GM21367 (cell line): ENCODE measurements at regions not wholly inside any gene's neighbourhood (a gene's known extent, or its start where the extent isn't known, plus 50 kb on each side); places are given as distances from the start of the nearest gene placed in this dataset.

Experiments
- ATAC-seq: cut with Tn5 transposase; IDR thresholded peaks from one replicate; pipeline ENCODE4 v1.9.1; 2021; ENCODE audit not compliant: unreplicated experiment

- no peak for ATAC-seq
These were observed 269.5 kb upstream of the POU3F3 start for GRCh38 chr2:104584393-104584792.

GRCh38 chr2:104595576-104595975 is 258.3 kb upstream of the POU3F3 start:
- ATAC-seq, result no peak

DNA sequence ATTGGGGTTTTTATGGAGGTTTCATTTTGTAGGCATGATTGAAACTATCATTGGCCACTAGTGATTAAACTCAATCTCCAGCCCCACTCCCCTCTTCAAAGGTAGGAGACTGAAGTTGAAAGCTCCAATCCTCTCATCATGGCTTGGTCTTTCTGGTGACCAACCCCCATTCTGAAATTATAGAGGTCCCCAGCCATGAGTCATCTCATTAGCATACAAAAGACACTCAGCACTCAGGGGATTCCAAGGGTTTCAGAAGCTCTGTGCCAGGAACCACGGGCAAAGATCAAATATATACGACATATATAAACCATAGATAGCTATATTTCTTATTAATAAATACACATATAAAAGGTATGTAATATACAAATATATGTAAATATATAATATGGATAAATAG is 256.0 kb upstream of the POU3F3 start:
- ATAC-seq, result no peak

DNA sequence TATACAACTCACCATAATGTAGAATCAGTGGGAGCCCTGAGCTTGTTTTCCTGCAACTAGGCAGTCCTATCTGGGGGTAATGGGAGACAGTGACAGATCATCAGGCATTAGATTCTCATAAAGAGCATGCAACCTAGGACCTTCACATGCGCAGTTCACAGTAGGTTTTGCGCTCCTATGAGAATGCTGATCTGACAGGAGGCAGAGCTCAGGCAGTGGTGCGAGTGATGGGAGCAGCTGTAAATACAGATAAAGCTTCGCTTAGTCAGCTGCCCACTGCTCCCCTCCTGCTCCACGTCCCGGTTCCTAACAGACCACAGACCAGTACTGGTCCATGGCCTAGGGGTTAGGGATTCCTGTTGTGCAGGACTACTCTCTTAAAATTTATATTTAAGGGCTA is 255.3 kb upstream of the POU3F3 start:
- no peak for ATAC-seq

DNA sequence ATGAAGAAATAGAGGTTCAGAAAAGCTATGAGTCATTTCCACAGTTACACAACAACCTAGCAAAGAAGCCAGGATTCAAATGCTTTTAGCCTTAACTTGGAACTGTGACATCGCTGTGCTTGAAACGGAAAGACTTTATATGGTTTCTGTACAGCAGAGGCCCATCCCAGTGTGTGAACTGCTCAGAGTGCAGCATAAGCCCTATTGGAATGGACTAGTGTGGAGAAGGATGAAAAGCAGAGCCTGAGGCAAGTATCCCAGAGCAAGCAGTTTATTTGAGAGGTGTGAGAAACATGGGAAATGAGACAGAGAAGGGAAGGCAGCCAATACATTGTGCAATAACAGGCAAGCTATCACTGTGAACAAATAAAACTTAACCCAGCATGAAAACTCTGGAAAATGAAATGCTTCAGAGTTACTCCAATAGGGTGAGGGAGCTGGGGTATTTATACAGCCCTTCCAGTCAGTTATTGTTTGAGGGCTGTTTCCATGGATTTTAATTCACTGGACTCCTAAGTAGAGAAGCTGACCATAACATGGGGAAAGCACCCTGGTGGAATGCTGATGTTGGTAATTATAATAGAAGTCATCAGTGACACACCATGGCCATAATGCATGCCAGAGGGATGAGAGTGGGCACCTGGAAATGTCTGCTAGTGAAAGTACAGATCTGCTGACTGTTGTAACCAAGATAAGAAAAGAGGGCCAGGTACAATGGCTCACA is 254.0 kb upstream of the POU3F3 start:
- no peak for ATAC-seq

- ATAC-seq, result no peak
These were observed 247.9 kb upstream of the POU3F3 start for GRCh38 chr2:104606056-104606455.

DNA sequence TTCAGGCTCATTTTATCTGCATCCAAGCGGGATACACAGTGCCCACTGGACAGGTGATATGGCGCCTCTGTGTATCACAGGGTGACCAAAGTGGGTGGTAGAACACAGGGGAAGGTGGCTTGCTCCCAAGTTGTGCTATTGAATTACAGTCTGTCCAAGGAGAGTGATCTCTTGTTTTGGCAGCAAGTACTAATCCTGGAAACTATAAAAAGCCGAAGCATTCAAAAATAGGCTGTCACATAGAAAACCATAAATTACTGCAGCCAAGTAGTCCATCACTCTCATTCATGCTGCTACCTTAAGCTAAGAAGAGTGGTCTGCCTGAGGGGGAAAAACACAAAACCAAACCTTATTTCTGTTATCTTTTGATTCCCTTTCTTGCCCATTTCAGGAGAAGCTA is 237.1 kb upstream of the POU3F3 start:
- no peak for ATAC-seq

- ATAC-seq, result no peak
These were observed 233.1 kb upstream of the POU3F3 start for GRCh38 chr2:104620801-104621200.

- no peak for ATAC-seq
These were observed 218.3 kb upstream of the POU3F3 start for GRCh38 chr2:104635608-104636007.

DNA sequence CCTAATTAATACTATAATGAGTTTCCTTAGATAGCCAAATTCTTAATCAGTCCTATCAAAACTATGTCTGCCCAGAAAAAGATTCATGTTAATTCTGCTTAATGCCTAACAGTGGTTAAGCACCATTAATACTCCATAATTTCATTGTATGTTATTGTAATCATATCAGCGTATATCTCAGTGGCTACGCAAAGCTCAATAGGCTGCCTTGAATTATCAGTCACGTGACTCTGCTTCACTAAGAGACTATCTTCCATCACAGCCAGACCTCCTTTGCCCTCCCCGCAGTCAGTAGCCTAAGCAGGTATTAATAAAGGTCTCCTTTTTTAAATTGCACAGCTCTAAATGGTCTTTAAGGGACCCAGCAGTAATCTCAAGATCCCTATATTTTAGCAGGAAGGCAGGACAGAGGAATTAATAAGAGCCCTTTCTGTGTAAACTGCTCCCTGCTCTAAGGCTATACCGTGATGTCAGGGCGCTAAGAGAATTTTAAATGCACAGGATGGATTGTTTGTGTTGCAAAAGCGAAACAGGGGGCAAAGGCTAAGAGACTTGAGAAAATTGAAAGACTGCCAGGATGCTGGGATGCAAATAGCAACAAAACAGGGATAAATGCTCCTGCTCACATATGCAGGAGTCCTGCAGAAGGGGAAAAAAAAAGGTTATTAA is 215.6 kb upstream of the POU3F3 start:
- no peak for ATAC-seq

DNA sequence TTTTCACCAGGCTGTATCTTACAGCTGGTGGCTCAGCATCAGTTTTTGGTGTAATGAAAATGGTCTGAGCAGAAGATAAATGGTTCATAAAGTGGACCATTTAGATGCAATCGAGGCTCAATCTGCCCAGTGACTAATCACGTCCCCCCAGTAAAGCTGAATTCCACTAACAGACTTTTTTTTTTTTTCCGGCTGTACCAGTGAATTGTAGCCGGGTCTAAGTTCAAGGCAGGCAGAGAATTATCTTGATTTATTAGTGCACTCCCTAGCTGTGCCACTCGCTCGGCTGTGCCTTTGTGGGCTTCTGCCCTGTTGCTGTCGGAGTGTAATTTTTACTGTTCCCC is 215.1 kb upstream of the POU3F3 start:
- no peak for ATAC-seq

- ATAC-seq, result no peak
These were observed 212.1 kb upstream of the POU3F3 start for GRCh38 chr2:104641786-104642185.

DNA sequence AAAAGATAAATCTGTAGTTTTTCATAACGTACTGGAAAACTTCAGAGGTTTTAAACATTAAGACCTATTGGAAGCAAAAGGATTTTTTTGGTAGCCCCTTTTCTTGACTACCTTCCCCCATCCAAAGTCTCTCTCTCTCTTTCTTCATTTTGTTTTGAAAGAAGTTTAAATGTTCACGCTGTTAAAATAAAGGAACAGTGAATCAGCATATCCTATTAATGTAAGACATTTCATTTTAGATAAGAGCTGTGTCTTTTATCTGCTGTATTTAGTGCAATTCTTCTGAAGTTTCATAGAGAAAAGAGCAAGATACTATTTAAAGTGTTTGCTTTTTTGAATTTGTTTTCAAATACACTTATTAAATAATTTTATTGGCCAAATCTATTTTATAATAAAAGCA is 205.5 kb upstream of the POU3F3 start:
- no peak for ATAC-seq

DNA sequence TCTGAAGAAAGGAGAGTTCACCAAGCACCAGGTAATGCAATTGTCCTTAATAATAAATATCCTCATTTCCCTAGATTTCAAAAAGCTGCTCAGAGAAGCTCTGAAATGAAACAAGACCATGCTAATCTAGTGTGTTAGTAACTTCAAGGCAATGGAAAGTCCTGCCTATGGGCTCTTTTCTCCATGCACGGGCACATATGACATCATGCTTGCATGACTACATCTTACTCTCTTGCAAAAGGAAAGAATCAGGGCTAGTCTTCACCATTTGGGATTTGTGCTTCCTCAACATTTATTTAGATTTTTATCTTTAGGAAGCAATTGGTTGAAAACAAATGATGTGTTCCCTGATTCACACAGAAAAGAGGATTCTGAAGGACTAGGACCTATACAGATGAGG is 204.0 kb upstream of the POU3F3 start:
- ATAC-seq, result no peak

DNA sequence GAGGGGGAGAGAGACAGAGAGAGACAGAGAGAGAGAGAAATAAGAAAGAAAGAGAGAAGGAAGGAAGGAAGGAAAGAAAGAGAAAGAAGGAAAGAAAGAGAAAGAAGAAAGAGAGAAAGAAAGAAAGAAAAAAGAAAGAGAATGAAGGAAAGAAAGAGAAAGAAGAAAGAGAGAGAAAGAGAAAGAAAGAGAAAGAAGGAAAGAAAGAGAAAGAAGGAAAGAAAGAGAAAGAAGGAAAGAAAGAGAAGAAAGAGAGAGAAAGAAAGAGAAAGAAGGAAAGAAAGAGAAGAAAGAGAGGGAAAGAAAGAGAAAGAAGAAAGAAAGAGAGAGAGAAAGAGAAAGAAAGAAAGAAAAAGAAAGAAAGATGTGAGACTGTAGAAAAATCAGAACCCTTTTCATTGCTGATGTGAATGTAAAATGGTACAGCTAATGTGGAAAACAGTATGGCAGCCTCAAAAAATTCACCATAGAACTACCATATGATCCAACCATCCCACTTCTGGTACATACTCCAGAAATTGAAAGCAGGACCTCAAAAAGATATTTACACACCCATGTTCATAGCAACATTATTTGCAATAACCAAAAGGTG is 203.4 kb upstream of the POU3F3 start:
- no peak for ATAC-seq

DNA sequence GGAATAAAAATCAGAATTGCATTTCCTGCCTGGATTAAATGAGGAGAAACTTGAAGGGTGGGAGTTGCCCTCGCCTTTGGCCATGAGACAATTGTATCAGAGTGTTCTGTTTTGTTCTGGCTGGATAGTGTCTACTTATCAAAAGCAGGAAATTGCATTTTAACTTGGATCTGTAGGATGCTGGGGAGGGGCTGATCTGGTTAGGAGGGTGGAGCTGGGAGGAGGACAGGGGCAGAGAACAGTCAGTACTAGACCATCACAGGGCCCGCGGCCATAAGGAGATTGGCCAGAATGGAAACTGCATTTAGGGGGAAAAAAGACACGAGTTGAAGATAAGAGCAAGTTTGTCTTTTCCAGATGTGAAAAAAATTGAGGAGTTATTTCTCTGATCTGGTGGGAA is 199.1 kb upstream of the POU3F3 start:
- no peak for ATAC-seq

- ATAC-seq, result no peak
These were observed 197.2 kb upstream of the POU3F3 start for GRCh38 chr2:104656571-104657163.

DNA sequence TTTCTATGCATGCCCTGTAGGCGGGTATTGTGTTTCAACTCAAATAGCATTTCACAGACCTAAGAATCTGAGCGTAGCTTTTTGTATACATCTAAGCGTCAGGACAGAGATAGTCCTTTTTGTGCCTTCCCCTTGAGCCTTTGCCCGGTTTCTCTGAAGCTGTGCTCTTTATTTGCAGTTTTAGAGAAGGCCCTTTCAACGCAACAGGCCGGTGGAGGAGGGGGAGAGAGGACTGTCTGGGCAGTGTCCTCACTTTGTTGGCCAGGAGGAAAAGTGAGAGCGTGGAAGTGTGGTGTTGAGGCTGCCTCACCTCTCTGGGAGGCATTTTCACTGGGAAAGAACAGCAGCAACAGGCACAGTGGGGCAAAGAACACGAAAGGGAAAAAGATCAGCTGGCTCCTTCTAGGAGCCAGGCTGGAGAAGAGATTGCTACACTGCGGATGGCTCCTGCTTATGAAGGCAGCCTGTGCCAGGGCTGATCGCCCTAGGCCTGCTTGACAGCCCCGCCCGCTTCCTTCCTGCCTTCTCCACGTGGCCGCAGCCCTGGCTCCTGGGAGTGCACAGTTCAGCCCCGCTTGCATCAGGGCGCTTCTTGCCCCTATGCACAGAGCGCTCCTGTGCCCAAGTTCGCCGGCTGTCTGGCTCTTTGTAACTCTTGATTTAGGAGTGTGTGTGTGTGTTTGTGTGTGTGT is 195.6 kb upstream of the POU3F3 start:
- no peak for ATAC-seq

GRCh38 chr2:104658904-104659591 is 194.9 kb upstream of the POU3F3 start:
- no peak for ATAC-seq

DNA sequence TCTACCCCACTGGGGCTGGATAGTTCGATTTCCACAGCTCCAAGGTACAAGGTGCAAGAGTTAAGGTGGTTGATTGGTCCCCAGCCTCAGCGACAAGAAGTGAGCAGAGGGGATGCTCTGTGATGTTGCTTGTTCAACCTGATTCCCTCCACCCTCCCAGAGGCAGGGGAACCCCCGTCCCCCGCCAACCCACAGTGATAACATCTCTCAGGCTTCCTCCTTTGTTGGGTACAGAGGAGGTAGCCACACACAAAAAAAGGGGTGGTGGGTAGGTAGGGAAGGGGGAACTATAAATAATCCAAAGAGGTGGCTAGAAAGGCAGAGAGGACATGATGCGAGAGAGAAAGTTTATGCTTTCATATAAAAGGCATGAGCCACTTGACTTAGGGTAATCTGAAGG is 192.9 kb upstream of the POU3F3 start:
- no peak for ATAC-seq

DNA sequence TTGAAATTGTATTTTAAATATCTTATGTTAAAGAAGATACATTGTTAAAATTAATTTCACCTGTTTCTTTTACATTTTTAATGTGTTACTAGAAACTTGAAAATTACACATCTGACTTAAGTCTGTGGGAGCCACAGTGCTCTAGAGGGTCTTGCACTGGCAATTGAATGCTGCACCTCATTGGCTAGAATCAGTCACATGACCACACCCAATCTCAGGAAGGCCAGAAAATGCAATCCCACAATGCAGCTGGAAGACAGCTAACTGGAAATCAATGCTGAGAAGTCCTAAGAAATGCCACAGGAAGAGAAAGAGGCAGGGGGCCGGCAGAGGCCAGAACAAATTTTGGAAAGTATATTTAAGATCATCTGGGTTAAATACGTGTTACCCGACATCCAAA is 189.2 kb upstream of the POU3F3 start:
- no peak for ATAC-seq
